GM23338 (cell line): ENCODE measurements at regions not wholly inside any gene's neighbourhood (a gene's known extent, or its start where the extent isn't known, plus 50 kb on each side); places are given as distances from the start of the nearest gene placed in this dataset.

Source experiments
- ATAC-seq: fragments of 200-7000 bp; cut with Tn5 transposase; 3 replicates; pipeline ENCODE4 v1.9.1; 2020
- DNase-seq: peaks from one replicate; pipeline ENCODE4 v3.0.0-alpha.2; 2015; ENCODE audit warnings: low spot score
- H2AFZ ChIP-seq: fragments of 200-600 bp; sonication (generic); 2 replicates; pipeline ENCODE4 v1.8.0; 2016; ENCODE audit warnings: antibody characterized with exemption, mild to moderate bottlenecking, moderate library complexity
- H3F3A ChIP-seq: fragments of 200-600 bp; sonication (generic); replicated peaks from 2 replicates; pipeline ENCODE4 v1.8.0; 2017; ENCODE audit warnings: antibody characterized with exemption, mixed run types, low read depth
- H3K27ac ChIP-seq: fragments of 200-600 bp; sonication (generic); 2 replicates; pipeline ENCODE4 v1.6.1; 2016; ENCODE audit warnings: low read depth
- H3K27me3 ChIP-seq: fragments of 200-600 bp; sonication (generic); 2 replicates; pipeline ENCODE4 v1.8.0; 2016; ENCODE audit warnings: mild to moderate bottlenecking, mixed run types, moderate library complexity; ENCODE audit not compliant: insufficient read depth
- H3K36me3 ChIP-seq: fragments of 200-600 bp; sonication (generic); 2 replicates; pipeline ENCODE4 v1.8.0; 2016; ENCODE audit warnings: mild to moderate bottlenecking; ENCODE audit not compliant: insufficient read depth
- H3K4me1 ChIP-seq: fragments of 200-600 bp; sonication (generic); 2 replicates; pipeline ENCODE4 v1.8.0; 2016; ENCODE audit warnings: mild to moderate bottlenecking, moderate library complexity; ENCODE audit not compliant: insufficient read depth
- H3K4me2 ChIP-seq: fragments of 200-600 bp; sonication (generic); 2 replicates; pipeline ENCODE4 v1.7.1; 2017; ENCODE audit warnings: mixed run types
- H3K4me3 ChIP-seq: fragments of 200-600 bp; sonication (generic); 2 replicates; pipeline ENCODE4 v1.6.1; 2016; ENCODE audit warnings: mixed run types
- H3K79me2 ChIP-seq: fragments of 200-600 bp; sonication (generic); replicated peaks from 2 replicates; pipeline ENCODE4 v1.8.0; 2017; ENCODE audit warnings: mild to moderate bottlenecking; ENCODE audit not compliant: insufficient read depth
- H3K9me2 ChIP-seq: fragments of 200-600 bp; sonication (generic); 2 replicates; pipeline ENCODE4 v1.8.0; 2017; ENCODE audit not compliant: insufficient read depth
- H4K20me1 ChIP-seq: fragments of 200-600 bp; sonication (generic); replicated peaks from 2 replicates; pipeline ENCODE4 v1.8.0; 2017; ENCODE audit warnings: mild to moderate bottlenecking; ENCODE audit not compliant: insufficient read depth
- H3K27ac Mint-ChIP-seq: 2 replicates; pipeline ENCODE4 v1.8.0; 2020; ENCODE audit warnings: inconsistent platforms, mild to moderate bottlenecking, moderate library complexity, mixed read lengths
- H3K27me3 Mint-ChIP-seq: 3 replicates; pipeline ENCODE4 v1.8.0; 2022; ENCODE audit warnings: low read depth, mild to moderate bottlenecking, moderate library complexity, mixed read lengths, inconsistent platforms; ENCODE audit not compliant: insufficient read depth, poor library complexity
- H3K36me3 Mint-ChIP-seq: 3 replicates; pipeline ENCODE4 v1.8.0; 2021; ENCODE audit warnings: low read depth, mild to moderate bottlenecking, inconsistent platforms, moderate library complexity, mixed read lengths
- H3K4me1 Mint-ChIP-seq: 3 replicates; pipeline ENCODE4 v1.8.0; 2020; ENCODE audit warnings: mild to moderate bottlenecking, inconsistent platforms, mixed read lengths
- H3K4me3 Mint-ChIP-seq: 3 replicates; pipeline ENCODE4 v1.8.0; 2021; ENCODE audit warnings: moderate library complexity, mild to moderate bottlenecking, inconsistent platforms, mixed read lengths
- H3K9me3 Mint-ChIP-seq: 3 replicates; pipeline ENCODE4 v1.8.0; 2020; ENCODE audit warnings: moderate library complexity, mild to moderate bottlenecking, inconsistent platforms, mixed read lengths
- CREB1 ChIP-seq: fragments of 250-450 bp; sonication (Bioruptor Pico); IDR thresholded peaks from 2 replicates; pipeline ENCODE4 v1.5.0; 2020; ENCODE audit warnings: low read depth, mild to moderate bottlenecking, moderate library complexity
- ETS1 ChIP-seq: IDR thresholded peaks from 2 replicates; pipeline ENCODE4 v1.6.1; 2016; ENCODE audit warnings: antibody characterized with exemption
- EZH2 ChIP-seq: fragments of 200-600 bp; sonication (generic); IDR thresholded peaks from one replicate; pipeline ENCODE4 v1.8.0; 2017; ENCODE audit warnings: antibody characterized with exemption, mild to moderate bottlenecking, low read depth; ENCODE audit not compliant: unreplicated experiment
- EZH2phosphoT487 ChIP-seq: fragments of 200-600 bp; sonication (generic); IDR thresholded peaks from one replicate; pipeline ENCODE4 v1.8.1; 2018; ENCODE audit warnings: antibody characterized with exemption; ENCODE audit not compliant: unreplicated experiment
- JUNB ChIP-seq: IDR thresholded peaks from one replicate; pipeline ENCODE4 v1.6.1; 2016; ENCODE audit warnings: antibody characterized with exemption; ENCODE audit not compliant: unreplicated experiment
- NANOG ChIP-seq: IDR thresholded peaks from 2 replicates; pipeline ENCODE4 v1.6.1; 2016; ENCODE audit warnings: antibody characterized with exemption, borderline replicate concordance
- STAT1 ChIP-seq: IDR thresholded peaks from one replicate; pipeline ENCODE4 v1.6.1; 2016; ENCODE audit warnings: antibody characterized with exemption; ENCODE audit not compliant: unreplicated experiment
- ZNF114 ChIP-seq: fragments of 250-450 bp; sonication (Bioruptor Pico); IDR thresholded peaks from 2 replicates; pipeline ENCODE4 v1.5.0; 2020; ENCODE audit warnings: mild to moderate bottlenecking, moderate library complexity
- ZNF331 ChIP-seq: fragments of 250-450 bp; sonication (Bioruptor Pico); IDR thresholded peaks from 2 replicates; pipeline ENCODE4 v1.5.0; 2020; ENCODE audit warnings: low read depth, mild to moderate bottlenecking, moderate library complexity
- ZNF462 ChIP-seq: fragments of 250-450 bp; sonication (Bioruptor Pico); IDR thresholded peaks from 2 replicates; pipeline ENCODE4 v1.5.0; 2020; ENCODE audit warnings: mild to moderate bottlenecking, moderate library complexity
- TF ChIP-seq, protein P1 (sequence below): IDR thresholded peaks from one replicate; pipeline ENCODE4 v1.6.1; 2018; ENCODE audit warnings: antibody characterized with exemption; ENCODE audit not compliant: unreplicated experiment

DNA sequence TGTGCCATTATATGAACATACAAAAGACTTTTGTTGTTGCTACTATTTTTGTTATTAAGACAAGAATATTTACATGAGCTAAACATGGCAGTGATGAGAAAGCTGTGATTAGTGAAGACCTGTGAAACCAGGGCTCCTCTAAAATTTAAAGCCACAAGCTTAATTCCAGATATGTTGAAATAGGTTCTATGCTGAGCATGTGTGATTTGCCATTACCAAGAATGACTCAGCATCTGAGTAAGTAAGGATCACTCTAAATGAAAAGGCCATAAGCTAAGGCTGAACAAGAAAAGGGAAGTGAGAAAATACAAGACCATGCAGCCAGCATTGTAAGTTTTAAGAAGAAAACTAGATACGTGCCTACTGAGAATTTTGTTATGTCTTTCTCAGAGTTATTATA, 75.9 kb upstream of the CAMK2D start:
- no peaks in the 10 kb centered on the region for H3K36me3 Mint-ChIP-seq
- Histone ChIP-seq H3F3A (no peaks in the 10 kb centered on the region), H3K27me3 (no peaks in the 10 kb centered on the region), H3K36me3 (no peaks in the 10 kb centered on the region), H3K4me2 (no peak overlapping the region), H3K27ac (no peak overlapping the region), H4K20me1 (no peaks in the 10 kb centered on the region), H3K9me2 (peaks cover 3% of the 10 kb centered on the region; the same call in 1 of the 2 replicates), H3K4me1 (no peaks in the 10 kb centered on the region), H3K79me2 (no peaks in the 10 kb centered on the region), H2AFZ (peak overlapping the region; percentile 29; the same call in 1 of the 2 replicates), H3K4me3 (no peak overlapping the region)
- no peaks in the 10 kb centered on the region; the same call in 2 of the 3 replicates for H3K4me1 Mint-ChIP-seq
- no peaks in the 10 kb centered on the region for H3K9me3 Mint-ChIP-seq
- H3K27ac Mint-ChIP-seq: peak overlapping the region; percentile 14
- no peak overlapping the region for H3K4me3 Mint-ChIP-seq
- TF ChIP-seq CREB1 (CRISPR knock-in tag): no peak
- no peak for TF ChIP-seq EZH2phosphoT487
- TF ChIP-seq NANOG: no peak
- TF ChIP-seq EZH2: no peak
- TF ChIP-seq ETS1: no peak
- no peak for TF ChIP-seq ZNF331 (CRISPR knock-in tag)
- TF ChIP-seq ZNF462 (CRISPR knock-in tag): no peak
- no peak for TF ChIP-seq ZNF114 (CRISPR knock-in tag)
- TF ChIP-seq JUNB: no peak
- no peak for TF ChIP-seq STAT1
- TF ChIP-seq, protein P1, sequence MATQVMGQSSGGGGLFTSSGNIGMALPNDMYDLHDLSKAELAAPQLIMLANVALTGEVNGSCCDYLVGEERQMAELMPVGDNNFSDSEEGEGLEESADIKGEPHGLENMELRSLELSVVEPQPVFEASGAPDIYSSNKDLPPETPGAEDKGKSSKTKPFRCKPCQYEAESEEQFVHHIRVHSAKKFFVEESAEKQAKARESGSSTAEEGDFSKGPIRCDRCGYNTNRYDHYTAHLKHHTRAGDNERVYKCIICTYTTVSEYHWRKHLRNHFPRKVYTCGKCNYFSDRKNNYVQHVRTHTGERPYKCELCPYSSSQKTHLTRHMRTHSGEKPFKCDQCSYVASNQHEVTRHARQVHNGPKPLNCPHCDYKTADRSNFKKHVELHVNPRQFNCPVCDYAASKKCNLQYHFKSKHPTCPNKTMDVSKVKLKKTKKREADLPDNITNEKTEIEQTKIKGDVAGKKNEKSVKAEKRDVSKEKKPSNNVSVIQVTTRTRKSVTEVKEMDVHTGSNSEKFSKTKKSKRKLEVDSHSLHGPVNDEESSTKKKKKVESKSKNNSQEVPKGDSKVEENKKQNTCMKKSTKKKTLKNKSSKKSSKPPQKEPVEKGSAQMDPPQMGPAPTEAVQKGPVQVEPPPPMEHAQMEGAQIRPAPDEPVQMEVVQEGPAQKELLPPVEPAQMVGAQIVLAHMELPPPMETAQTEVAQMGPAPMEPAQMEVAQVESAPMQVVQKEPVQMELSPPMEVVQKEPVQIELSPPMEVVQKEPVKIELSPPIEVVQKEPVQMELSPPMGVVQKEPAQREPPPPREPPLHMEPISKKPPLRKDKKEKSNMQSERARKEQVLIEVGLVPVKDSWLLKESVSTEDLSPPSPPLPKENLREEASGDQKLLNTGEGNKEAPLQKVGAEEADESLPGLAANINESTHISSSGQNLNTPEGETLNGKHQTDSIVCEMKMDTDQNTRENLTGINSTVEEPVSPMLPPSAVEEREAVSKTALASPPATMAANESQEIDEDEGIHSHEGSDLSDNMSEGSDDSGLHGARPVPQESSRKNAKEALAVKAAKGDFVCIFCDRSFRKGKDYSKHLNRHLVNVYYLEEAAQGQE: no peak
- ATAC-seq: no peak
- H3K27me3 Mint-ChIP-seq: no peaks in the 10 kb centered on the region
- DNase-seq: no peak
